MM.1S (cell line): ENCODE measurements at regions not wholly inside any gene's neighbourhood (a gene's known extent, or its start where the extent isn't known, plus 50 kb on each side); places are given as distances from the start of the nearest gene placed in this dataset.

ENCODE experiments used
- EZH2 ChIP-seq: fragments of 300-600 bp; sonication (generic); optimal IDR thresholded peaks from 2 replicates; pipeline ENCODE3; 2017; ENCODE audit warnings: low read depth, mild to moderate bottlenecking, antibody characterized with exemption, low read length, mixed read lengths
- TF ChIP-seq, protein P1 (sequence below): fragments of 300-600 bp; sonication (generic); IDR thresholded peaks from 2 replicates; pipeline ENCODE4 v1.5.1; 2016; ENCODE audit warnings: antibody characterized with exemption, low read length, mixed read lengths

- TF ChIP-seq, protein P1, sequence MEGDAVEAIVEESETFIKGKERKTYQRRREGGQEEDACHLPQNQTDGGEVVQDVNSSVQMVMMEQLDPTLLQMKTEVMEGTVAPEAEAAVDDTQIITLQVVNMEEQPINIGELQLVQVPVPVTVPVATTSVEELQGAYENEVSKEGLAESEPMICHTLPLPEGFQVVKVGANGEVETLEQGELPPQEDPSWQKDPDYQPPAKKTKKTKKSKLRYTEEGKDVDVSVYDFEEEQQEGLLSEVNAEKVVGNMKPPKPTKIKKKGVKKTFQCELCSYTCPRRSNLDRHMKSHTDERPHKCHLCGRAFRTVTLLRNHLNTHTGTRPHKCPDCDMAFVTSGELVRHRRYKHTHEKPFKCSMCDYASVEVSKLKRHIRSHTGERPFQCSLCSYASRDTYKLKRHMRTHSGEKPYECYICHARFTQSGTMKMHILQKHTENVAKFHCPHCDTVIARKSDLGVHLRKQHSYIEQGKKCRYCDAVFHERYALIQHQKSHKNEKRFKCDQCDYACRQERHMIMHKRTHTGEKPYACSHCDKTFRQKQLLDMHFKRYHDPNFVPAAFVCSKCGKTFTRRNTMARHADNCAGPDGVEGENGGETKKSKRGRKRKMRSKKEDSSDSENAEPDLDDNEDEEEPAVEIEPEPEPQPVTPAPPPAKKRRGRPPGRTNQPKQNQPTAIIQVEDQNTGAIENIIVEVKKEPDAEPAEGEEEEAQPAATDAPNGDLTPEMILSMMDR: no peak
- TF ChIP-seq EZH2: no peak
Measured at GRCh38 chr2:241939541-241939940, 70.0 kb downstream of the RTP5 start.
